Sigmoid colon (tissue), 4 donors: ENCODE measurements at regions not wholly inside any gene's neighbourhood (a gene's known extent, or its start where the extent isn't known, plus 50 kb on each side); places are given as distances from the start of the nearest gene placed in this dataset.

Experiments used
- POLR2A ChIP-seq, 2 donors: fragments of 450-650 bp; IDR thresholded peaks; one replicate each; pipeline ENCODE4 v1.6.1; 2016; ENCODE audit warnings: antibody characterized with exemption in 2 of 2, mild to moderate bottlenecking in 2 of 2, moderate library complexity in 2 of 2
- POLR2AphosphoS5 ChIP-seq, 4 donors: sonication (generic); formaldehyde crosslinking; IDR thresholded peaks; one replicate each; pipeline ENCODE4 v1.6.1; 2017; ENCODE audit warnings: antibody characterized with exemption in 4 of 4
- TF ChIP-seq, protein P1 (sequence below), 4 experiments: fragments of 450-650 bp in 3 of 4; fragments of 200-600 bp in 1 of 4; IDR thresholded peaks; one replicate each; pipeline ENCODE4 v1.5.1; 2016 to 2019; ENCODE audit warnings: antibody characterized with exemption in 4 of 4, mild to moderate bottlenecking in 3 of 4, moderate library complexity in 2 of 4

DNA sequence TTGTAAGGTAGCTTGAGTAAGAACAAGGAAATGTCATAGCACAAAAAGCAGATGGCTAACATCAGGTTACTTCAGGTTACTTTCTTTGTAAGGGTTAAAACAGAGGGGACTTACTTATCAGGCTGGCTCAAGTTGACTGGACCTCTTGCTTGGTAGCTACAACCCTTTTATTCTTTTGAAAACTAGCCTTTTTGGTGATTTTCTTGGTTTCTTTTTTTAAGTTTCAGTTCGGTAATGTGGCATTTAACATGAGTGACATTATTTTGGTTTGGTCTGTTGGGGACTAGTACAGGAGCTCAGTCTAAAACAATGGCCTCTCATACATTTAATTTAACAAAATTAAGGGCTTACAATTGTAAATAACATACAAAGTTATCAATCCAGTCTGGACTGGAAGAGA is 621.4 kb downstream of the OTOL1 start:
- TF ChIP-seq POLR2AphosphoS5 (IDR thresholded peaks at IDR 0.05) = no peak
- TF ChIP-seq POLR2A (IDR thresholded peaks at IDR 0.05) = no peak
- TF ChIP-seq, protein P1, sequence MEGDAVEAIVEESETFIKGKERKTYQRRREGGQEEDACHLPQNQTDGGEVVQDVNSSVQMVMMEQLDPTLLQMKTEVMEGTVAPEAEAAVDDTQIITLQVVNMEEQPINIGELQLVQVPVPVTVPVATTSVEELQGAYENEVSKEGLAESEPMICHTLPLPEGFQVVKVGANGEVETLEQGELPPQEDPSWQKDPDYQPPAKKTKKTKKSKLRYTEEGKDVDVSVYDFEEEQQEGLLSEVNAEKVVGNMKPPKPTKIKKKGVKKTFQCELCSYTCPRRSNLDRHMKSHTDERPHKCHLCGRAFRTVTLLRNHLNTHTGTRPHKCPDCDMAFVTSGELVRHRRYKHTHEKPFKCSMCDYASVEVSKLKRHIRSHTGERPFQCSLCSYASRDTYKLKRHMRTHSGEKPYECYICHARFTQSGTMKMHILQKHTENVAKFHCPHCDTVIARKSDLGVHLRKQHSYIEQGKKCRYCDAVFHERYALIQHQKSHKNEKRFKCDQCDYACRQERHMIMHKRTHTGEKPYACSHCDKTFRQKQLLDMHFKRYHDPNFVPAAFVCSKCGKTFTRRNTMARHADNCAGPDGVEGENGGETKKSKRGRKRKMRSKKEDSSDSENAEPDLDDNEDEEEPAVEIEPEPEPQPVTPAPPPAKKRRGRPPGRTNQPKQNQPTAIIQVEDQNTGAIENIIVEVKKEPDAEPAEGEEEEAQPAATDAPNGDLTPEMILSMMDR (IDR thresholded peaks at IDR 0.05) = no peak
